Testis (tissue), 2 donors: ENCODE measurements at regions not wholly inside any gene's neighbourhood (a gene's known extent, or its start where the extent isn't known, plus 50 kb on each side); places are given as distances from the start of the nearest gene placed in this dataset.
"Not testable (repeated sequence)": the region's sequence is repeated elsewhere in the genome, so short reads cannot be mapped to it uniquely, and the experiment has no call there.

Source experiments
- CTCF ChIP-seq, 3 experiments: fragments of 450-650 bp in 2 of 3; fragments of 200-600 bp in 1 of 3; sonication (generic) in 1 of 3; IDR thresholded peaks; one replicate each; pipeline ENCODE4 v1.5.1; 2016 to 2019; ENCODE audit warnings: antibody characterized with exemption in 3 of 3, mild to moderate bottlenecking in 2 of 3, moderate library complexity in 1 of 3
- POLR2A ChIP-seq: fragments of 450-650 bp; IDR thresholded peaks from one replicate; pipeline ENCODE4 v1.6.1; 2017; ENCODE audit warnings: antibody characterized with exemption, mild to moderate bottlenecking, moderate library complexity

GRCh38 chr13:24933106-24934023, 162.6 kb upstream of the PABPC3 start:
- TF ChIP-seq CTCF (IDR thresholded peaks at IDR 0.05); POLR2A: not testable (repeated sequence)
